EL (cell line): ENCODE measurements at regions not wholly inside any gene's neighbourhood (a gene's known extent, or its start where the extent isn't known, plus 50 kb on each side); places are given as distances from the start of the nearest gene placed in this dataset.
"Not testable (repeated sequence)": the region's sequence is repeated elsewhere in the genome, so short reads cannot be mapped to it uniquely, and the experiment has no call there.

Source experiments
- DNase-seq: peaks from one replicate; pipeline ENCODE4 v3.0.0-alpha.2; 2016

GRCh38 chr19:28585796-28586195 lies 627.2 kb downstream of the UQCRFS1 start:
- no peak for DNase-seq

GRCh38 chr19:28583713-28584112 lies 629.2 kb downstream of the UQCRFS1 start:
- DNase-seq, result no peak

- DNase-seq, result no peak
Measured at GRCh38 chr19:28583242-28583641, 629.7 kb downstream of the UQCRFS1 start.

- DNase-seq, result no peak
Measured at GRCh38 chr19:28582796-28583195, 630.2 kb downstream of the UQCRFS1 start.

- DNase-seq, result no peak
Measured at GRCh38 chr19:28582344-28582743, 630.6 kb downstream of the UQCRFS1 start.

GRCh38 chr19:28581468-28581770 lies 631.5 kb downstream of the UQCRFS1 start:
- DNase-seq, result no peak

GRCh38 chr19:28578786-28579505 lies 634.0 kb downstream of the UQCRFS1 start:
- peak; percentile 7 for DNase-seq

GRCh38 chr19:28578208-28578607 lies 634.7 kb downstream of the UQCRFS1 start:
- no peak for DNase-seq

- no peak for DNase-seq
Measured at GRCh38 chr19:28577666-28578065, 635.3 kb downstream of the UQCRFS1 start.

- no peak for DNase-seq
Measured at GRCh38 chr19:28577233-28577632, 635.7 kb downstream of the UQCRFS1 start.

GRCh38 chr19:28575816-28576215 lies 637.1 kb downstream of the UQCRFS1 start:
- no peak for DNase-seq

GRCh38 chr19:28575312-28575711 lies 637.6 kb downstream of the UQCRFS1 start:
- not testable (repeated sequence) for DNase-seq

GRCh38 chr19:28574212-28574611 lies 638.7 kb downstream of the UQCRFS1 start:
- DNase-seq, result no peak

- DNase-seq, result no peak
Measured at GRCh38 chr19:28569132-28570131, 643.5 kb downstream of the UQCRFS1 start.

- no peak for DNase-seq
Measured at GRCh38 chr19:28567834-28568233, 645.1 kb downstream of the UQCRFS1 start.

- no peak for DNase-seq
Measured at GRCh38 chr19:28563964-28564921, 648.7 kb downstream of the UQCRFS1 start.

- no peak for DNase-seq
Measured at GRCh38 chr19:28560786-28561185, 652.2 kb downstream of the UQCRFS1 start.

GRCh38 chr19:28558783-28559182 lies 654.2 kb downstream of the UQCRFS1 start:
- DNase-seq, result no peak

GRCh38 chr19:28556371-28556770 lies 656.6 kb downstream of the UQCRFS1 start:
- DNase-seq, result no peak

GRCh38 chr19:28555317-28555716 lies 657.6 kb downstream of the UQCRFS1 start:
- no peak for DNase-seq

- no peak for DNase-seq
Measured at GRCh38 chr19:28554321-28555091, 658.4 kb downstream of the UQCRFS1 start.

- DNase-seq, result no peak
Measured at GRCh38 chr19:28553764-28554163, 659.2 kb downstream of the UQCRFS1 start.
